HG03342 (cell line): ENCODE measurements at regions not wholly inside any gene's neighbourhood (a gene's known extent, or its start where the extent isn't known, plus 50 kb on each side); places are given as distances from the start of the nearest gene placed in this dataset.

ENCODE experiments used
- ATAC-seq: cut with Tn5 transposase; IDR thresholded peaks from one replicate; pipeline ENCODE4 v1.9.1; 2021; ENCODE audit warnings: mild to moderate bottlenecking, moderate library complexity; ENCODE audit not compliant: unreplicated experiment

DNA sequence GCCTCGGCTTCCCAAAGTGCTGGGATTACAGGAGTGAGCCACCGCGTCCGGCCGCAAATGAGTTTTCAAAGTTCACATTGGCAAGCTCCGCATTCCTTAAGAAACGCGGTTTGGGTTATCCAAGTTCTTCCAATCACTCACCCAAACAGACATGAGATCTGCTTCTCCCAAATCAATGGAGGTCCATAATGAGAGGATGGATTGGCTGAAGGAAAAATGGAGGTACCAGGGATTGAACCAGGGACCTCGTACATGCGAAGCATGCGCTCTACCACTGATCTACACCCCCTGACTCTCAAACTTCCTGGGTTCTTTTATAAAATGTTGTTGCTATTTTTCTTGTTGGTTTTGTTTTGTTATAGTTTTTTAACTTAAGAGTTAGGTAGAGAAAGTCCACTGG lies 170.0 kb downstream of the GPX5 start:
- ATAC-seq, result no peak

DNA sequence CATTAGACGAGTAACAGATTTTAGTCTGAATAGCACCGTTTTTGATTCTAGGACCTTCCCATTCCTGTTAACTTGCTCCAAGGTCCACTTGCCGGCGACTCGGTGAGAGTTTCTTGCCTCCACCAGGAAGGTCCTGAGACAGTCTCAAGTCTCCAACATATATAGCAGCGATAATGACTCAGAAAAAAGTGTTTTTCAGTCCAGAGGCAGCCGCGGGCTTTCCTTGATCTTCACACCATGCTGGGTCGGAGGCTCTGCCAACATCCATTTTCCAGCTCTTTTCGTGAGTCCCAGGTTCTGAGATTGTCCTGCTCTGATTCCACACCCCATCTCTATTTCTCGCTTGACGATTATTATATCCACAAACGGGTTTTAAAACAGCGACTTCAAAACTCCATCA lies 170.5 kb downstream of the GPX5 start:
- ATAC-seq, result no peak

DNA sequence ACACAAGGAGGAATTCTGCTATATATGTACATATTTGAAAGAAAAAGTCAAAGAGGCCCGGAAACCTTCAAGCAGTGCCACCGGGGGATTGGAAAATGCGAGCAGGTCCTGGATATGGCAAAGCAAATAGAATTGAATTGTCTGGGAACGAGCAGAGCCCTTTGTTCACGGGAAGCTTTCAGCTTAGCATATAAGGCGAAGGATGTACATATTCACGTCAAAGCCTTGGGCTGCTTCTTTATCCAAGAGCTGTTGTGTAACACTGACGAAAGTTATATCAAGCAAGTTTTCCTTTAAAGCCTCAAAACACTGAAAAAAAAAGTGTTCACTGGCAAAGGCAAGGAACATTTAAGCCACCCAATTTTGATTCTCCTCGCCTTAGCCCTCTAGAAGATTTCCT lies 171.0 kb downstream of the GPX5 start:
- ATAC-seq, result no peak

DNA sequence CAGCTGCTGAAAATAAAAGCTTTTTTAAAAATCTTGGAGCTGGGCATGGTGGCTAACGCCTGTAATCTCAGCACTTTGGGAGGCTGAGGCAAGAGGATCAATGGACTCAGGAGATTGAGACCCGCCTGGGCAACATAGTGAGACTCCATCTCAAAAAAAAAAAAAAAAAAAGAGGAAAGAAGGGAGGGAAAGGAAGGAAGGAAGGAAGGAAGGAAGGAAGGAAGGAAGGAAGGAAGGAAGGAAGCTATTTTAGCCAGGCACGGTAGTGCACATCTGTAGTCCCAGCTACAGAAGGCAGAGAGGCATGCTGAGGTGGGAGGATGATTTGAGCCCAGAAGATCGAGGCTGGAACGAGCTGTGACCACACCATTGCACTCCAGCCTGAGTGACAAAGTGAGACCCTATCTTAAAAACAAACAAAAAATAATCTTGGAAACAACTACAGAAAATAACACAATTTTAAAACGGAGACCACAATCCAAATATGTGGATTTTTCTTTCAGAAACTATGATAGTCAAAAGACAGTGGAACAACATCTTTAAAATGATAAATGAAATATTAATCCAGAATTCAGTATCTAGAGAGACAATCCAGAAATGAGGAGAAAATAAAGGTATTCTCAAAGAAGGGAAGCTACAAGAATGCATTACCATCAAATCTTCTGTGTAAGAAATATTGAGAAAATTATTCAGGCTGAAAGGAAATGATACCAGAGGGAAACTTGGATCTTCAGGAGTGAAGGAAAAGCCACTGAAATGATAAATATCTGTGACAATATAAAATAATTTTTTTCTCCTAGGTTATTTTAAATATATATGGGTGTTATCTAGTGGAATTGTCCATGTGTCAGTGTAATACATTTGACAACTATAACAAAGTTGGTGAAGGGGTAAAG lies 182.0 kb downstream of the GPX5 start:
- no peak for ATAC-seq

DNA sequence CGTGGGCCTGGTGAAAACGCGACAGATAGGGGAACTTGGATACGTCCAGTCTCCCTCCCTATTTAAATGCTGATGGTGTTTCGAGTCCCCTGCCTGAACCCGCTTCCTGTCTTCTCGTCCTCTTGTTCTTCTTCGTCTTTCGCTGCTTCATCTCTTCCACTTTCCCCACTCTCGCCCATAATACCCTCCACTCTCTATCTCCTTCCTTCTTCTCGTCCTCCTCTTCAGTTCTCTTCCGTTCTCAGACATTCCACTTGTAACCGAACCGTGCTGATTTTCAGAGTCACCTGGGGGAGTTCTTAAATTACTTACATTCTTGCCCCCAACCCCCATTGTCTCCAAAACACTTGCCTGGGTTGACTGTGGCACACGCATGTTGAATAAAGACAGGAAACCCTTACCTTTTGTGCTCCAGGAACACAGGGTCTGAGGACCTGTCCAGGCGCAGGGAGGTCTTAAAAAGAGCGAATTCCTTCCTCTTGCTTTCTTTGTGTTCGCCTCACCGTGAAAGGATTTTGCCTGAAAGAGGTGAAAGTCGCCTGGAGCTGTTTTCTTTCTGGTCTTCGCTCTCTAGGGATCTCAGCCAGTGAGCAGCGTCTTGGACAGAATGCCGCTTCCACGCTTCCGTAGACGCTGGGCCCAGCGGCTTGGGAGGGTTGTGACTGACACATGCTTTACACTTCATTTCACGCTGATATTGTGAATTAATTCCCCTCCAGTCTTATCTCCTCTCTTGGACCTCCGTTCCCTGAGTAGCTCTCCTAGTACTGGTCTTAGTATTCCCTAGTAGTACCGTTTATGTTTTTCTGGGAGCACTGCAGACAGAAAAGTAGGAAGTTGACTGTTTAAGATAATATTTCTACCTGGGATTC lies 184.0 kb downstream of the GPX5 start:
- ATAC-seq, result no peak

DNA sequence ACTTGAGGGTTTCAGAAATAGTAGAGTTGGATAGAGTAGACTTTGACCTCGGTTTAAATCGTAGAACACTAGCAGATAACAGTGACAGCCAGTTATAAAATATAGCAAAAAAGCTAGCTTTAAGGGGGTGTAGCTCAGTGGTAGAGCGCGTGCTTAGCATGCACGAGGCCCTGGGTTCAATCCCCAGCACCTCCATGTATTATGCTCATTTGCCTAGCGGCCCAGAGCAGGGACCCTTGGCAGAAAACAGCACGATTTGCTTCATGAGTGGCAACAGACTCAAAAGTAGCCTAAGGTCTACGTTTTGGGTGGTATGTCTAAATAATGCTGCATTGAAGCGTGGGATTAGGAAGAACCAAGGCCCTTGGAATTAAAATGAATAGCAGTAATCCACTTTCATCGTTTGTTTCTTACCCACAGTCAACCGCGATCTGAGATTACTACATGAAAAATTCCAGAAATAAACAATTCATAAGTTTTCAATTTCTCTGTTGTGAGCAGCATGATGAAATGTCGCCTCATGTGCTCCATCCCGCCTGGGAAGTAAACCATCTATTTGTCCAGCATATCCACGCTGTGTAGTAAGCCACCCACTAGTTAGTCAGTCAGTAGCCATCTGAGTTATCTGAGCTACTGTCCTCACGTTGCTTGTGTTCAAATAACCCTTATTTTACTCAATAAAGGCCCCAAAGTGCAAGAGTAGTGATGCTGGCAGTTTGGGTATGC lies 184.9 kb downstream of the GPX5 start:
- no peak for ATAC-seq

DNA sequence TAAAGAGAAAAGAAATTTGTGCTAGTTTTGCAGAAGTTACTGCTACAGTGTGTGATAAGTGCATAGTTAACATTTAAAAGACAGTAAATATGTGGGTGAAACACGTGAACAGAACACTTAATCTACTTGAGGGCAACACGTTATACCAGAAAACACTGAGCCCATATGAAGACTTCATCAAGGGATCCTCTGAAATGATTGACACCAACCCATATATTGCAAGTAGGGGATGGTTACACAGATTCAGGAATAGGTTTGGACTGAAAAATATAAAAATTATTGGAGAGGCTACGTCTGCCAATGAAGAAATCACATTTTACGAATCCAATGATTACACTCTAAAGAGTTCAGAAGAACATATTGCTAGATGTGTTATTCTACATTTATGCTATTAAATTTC lies 185.6 kb downstream of the GPX5 start:
- ATAC-seq, result no peak

DNA sequence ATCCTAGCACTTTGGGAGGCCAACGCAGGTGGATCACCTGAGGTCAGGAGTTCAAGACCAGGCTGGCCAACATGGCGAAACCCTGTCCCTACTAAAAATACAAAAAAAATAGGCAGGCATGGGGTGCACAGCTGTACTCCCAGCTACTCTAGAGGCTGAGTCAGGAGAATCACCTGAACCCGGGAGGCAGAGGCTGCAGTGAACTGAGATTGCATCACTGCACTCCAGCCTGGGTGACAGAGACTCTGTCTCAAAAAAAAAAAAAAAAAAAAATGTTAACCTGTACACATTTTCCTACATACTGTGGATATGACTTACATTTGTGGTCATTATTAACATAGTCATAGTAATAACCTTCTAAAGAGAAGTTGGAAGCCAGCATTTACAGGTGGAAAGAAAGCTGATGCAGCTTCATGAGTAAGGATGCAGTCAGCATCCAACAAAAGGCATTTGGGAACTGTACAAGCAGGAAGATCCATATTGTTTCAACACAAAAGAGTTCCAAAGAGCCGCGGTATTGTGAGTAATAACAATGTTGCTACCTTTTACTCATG lies 186.2 kb downstream of the GPX5 start:
- ATAC-seq, result no peak

DNA sequence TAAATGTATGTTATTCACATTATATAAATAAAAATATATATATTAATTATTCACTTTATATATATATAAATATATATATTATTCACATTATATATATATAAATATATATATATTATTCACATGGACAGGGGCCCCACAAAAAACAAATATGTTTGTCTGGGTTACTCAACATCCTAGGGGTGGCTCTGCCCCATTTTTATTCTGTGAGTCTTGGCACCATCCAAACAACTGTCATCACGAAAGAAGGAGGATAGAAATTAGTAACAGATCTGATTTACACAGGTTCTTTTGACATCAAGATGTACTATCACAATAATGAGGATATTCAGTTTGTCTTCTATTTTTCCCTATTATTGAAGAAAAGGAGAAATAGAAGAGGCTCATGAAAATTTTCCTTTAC lies 187.3 kb downstream of the GPX5 start:
- ATAC-seq, result no peak

DNA sequence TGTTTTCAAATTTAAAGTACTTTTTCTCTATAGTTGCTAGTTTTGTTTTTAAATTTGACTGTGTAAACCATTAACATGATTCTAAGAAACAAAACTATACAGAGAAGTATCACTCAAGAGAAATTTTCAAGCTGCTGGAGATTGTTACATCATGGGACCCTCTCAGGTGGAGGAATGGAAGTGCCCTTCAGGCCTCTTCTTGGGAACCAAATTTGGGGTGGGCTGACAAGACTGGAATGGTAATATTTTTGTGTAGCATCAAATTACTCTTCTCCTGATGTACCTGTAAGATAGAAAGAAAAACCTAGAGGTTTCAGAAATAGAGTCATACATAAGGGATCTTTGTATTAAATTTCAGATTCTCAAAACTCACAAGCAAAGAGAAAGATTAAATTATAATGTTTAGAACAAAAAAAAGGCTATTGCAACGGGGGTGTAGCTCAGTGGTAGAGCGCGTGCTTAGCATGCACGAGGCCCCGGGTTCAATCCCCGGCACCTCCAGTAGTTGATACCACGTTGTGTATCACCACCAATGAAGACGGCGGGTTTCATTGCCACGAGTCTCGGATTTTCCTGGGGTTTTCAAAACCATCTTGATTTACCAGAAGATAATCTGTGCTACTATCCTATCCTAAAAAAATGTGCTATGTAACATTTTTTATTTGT lies 193.7 kb downstream of the GPX5 start:
- ATAC-seq, result no peak

DNA sequence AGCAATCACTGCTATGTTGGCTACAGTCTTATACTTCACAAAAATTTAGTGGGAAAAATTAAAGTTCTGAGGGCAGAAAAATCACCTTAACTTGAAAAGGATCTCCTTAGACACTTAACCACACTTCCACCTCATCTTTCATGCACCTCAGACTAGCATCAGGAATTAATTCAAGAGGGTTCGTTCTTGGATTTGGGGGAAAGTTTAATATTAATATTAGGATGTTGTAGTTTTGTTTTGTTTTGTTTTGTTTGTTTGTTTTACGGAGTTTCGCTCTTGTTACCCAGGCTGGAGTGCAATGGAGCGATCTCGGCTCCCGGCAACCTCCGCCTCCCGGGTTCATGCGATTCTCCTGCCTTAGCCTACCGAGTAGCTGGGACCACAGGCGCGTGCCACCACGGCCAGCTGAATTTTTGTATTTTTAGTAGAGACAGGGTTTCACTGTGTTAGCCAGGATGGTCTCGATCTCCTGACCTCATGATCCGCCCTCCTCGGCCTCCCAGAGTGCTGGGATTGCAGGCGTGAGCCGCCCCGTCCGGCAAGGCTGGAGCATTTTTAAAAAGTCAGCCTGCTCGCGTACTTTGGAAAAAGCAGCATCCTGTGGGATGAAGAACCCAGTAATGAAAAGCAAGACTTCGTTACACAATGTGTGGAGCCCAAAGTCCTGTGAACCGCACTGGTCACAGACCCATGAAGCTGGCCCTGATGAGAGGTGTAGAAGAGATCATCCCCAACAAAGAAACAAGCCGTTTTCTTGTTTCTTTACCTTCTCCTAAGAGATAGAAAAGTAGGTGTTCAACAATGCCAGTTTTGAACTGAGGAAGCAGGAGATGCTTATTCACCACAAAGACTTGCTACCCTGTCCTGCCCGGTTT lies 194.9 kb downstream of the GPX5 start:
- no peak for ATAC-seq

DNA sequence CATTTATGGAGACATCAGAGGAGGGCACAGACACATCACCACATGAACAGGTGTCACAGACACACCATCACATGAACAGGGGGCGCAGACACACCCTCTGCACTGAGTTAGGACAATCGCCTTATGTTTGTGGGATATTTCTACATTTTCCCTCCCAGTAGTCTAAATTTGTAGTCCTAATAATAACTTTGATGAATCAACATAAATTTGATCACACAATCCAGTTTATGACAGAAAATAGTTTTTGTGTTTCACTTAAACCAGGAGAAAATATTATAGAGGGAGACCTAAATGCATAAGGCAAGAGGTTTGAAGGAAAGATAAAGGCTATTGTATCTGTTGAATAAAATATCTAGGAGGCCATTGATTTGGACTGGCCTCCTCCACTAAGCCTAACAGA lies 195.7 kb downstream of the GPX5 start:
- ATAC-seq, result no peak

DNA sequence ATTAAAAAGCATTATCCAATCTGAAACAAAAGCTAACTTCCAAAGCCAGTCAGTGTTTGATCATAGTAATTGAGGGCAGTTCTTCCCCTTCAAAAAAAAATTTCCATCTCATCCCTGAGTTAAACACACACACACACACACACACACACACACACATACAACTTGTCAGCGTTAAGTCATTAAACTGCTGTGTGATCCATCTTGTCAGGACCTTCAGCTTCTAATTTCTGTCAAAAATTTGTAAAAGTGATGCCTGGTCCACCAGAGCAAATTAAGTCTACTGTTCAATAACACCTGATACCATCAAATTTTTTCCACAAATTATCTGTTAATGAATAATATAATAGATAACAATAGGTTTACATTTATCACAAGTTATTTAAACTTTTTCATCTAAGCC lies 198.7 kb downstream of the GPX5 start:
- no peak for ATAC-seq

DNA sequence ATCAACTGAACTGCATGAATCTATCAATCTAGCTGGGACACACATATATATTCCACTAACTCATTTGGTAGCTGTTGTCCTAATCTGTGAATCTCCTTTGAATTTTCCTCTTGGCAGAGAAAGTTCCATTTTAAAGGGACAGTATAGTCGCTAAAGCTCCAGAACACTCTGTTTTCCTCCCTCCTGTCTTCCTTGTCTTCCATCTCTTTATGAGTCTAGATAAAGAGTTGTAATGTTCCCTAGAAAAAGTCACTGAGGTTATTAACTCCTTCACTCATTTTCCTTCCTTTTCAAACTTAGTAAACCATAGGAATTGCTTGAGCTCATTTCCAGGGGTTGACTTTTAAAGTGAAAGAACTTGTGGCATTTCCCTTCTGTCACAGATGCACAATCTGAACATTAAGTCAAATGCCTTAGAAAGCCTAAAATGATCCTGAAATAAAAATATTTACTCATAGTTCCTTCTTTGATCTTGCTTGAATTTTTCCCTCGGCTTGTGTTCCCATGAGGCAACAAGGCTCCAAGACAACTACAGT lies 198.4 kb downstream of the TRIM27 start:
- no peak for ATAC-seq

DNA sequence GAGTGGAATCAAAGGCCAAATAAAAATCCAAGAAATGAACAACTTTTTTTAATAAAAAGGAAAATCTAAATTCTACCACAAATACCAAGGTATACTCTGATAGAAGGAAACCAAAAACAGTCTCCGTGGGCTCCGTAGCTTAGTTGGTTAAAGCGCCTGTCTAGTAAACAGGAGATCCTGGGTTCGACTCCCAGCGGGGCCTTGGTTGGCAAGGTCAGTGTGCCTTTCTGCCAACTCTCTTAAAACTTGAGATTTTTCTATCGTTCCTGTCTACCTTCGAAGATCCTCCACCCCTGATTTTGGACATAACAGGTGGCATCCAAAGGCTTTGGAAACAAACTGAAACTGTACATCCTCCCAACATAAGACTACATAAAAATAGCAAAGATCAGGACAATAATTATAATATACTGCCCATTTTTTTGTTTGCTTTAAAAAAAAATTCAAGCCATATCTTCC lies 197.9 kb downstream of the TRIM27 start:
- no peak for ATAC-seq

DNA sequence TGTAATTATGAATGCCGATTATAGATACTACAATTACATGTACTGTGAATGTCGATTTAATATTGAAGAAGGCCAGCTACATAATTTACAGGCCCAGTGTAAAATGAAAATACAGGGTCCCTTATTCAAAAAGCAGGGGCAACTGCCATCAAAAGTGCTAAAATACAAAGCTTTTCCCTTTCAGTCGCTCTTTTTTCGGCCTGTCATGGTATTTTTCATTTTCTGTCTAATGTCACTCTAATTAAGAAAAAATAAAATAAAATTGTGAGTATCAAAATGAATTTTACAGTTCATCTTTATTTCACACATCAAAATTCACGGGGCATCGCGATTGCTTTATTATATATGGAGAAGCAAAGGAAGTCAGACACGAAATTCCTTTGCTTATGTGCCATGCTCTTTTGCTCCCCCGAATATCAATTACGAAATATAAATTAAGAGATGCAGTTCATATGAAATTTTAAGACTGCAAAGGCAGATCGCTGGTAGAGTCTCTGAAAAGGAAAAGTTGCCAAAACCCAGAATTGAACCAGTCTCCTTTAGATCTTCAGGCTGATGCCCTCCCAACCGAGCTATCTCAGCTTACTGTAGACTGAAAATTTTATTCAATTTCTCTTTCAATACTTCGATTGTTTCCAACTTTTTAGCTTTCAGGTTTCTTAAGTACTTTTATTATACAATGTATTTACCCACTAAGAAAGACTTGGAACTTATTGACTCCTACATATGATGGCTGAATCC lies 197.0 kb downstream of the TRIM27 start:
- no peak for ATAC-seq

DNA sequence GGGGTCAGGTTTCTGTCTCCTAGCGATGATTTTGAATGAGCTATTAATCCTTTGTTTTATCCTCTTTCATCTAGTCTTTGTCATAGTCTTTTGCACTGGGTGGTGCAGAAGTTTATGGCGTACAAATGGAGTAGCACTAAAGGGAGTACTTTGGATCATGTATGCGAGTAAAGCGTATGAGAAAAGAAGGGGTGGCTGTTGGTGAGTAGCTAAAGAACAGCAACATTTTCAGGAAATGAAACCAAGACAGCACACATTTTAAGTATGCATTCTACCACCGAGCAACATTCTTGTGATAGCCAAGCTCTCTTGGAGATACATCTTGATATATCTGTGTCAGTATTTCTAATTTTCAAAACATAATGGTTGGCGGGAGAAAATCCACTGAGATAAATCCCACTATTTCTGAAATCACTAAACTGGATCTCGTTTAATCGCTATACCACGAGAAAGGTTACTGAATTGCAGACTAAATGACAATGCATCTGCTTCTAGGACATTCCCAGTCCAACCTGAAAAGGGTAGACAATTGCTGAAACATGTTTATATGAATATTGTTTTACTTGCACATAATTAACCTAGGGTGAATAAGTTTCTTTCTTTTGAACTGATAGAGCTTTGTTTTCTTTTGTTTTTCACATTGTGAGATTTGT lies 196.1 kb downstream of the TRIM27 start:
- ATAC-seq, result no peak
